ENCODE measurements at regions not wholly inside any gene's neighbourhood (a gene's known extent, or its start where the extent isn't known, plus 50 kb on each side); places are given as distances from the start of the nearest gene placed in this dataset.

DNA sequence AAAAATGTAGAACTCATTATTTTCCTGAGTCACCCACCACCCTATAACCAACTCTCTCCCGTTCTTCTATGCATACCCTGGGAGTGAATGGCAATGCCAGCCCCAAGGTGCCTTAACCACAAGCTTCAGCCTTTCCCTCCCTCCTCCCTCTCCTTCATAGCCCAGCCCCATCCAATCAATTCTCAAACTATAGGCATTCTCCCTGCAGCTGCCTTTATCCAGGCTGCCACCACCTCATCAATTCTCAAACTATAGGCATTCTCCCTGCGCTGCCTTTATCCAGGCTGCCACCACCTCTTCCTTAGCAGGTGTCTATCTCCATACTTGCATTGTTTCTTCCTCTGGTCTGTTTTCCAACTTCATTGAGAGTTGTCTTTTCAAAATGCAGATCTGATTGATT is 77.1 kb downstream of the PLEKHG1 start:
- TF ChIP-seq, protein P1, sequence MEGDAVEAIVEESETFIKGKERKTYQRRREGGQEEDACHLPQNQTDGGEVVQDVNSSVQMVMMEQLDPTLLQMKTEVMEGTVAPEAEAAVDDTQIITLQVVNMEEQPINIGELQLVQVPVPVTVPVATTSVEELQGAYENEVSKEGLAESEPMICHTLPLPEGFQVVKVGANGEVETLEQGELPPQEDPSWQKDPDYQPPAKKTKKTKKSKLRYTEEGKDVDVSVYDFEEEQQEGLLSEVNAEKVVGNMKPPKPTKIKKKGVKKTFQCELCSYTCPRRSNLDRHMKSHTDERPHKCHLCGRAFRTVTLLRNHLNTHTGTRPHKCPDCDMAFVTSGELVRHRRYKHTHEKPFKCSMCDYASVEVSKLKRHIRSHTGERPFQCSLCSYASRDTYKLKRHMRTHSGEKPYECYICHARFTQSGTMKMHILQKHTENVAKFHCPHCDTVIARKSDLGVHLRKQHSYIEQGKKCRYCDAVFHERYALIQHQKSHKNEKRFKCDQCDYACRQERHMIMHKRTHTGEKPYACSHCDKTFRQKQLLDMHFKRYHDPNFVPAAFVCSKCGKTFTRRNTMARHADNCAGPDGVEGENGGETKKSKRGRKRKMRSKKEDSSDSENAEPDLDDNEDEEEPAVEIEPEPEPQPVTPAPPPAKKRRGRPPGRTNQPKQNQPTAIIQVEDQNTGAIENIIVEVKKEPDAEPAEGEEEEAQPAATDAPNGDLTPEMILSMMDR (IDR thresholded peaks at IDR 0.05): no peak
- no peak for TF ChIP-seq POLR2A (IDR thresholded peaks at IDR 0.05)

Data from testis (tissue), 2 donors.